ENCODE measurements at regions not wholly inside any gene's neighbourhood (a gene's known extent, or its start where the extent isn't known, plus 50 kb on each side); places are given as distances from the start of the nearest gene placed in this dataset.

GRCh38 chr17:70691150-70691549, 521.8 kb downstream of the KCNJ2 start:
- no peak for TF ChIP-seq POLR2A (IDR thresholded peaks at IDR 0.05)
- TF ChIP-seq, protein P1, sequence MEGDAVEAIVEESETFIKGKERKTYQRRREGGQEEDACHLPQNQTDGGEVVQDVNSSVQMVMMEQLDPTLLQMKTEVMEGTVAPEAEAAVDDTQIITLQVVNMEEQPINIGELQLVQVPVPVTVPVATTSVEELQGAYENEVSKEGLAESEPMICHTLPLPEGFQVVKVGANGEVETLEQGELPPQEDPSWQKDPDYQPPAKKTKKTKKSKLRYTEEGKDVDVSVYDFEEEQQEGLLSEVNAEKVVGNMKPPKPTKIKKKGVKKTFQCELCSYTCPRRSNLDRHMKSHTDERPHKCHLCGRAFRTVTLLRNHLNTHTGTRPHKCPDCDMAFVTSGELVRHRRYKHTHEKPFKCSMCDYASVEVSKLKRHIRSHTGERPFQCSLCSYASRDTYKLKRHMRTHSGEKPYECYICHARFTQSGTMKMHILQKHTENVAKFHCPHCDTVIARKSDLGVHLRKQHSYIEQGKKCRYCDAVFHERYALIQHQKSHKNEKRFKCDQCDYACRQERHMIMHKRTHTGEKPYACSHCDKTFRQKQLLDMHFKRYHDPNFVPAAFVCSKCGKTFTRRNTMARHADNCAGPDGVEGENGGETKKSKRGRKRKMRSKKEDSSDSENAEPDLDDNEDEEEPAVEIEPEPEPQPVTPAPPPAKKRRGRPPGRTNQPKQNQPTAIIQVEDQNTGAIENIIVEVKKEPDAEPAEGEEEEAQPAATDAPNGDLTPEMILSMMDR (IDR thresholded peaks at IDR 0.05), result no peak

All from uterus (tissue), 2 donors.